PC-9 (cell line): ENCODE measurements at regions not wholly inside any gene's neighbourhood (a gene's known extent, or its start where the extent isn't known, plus 50 kb on each side); places are given as distances from the start of the nearest gene placed in this dataset.

Experiments used
- BruUV-seq: library from RNA; stranded (reverse); fragments of 400-500 nt; replicated peaks from 2 replicates; lab custom pipeline; 2021; lab: Mats Ljungman, UMichigan
- CTCF ChIA-PET: fragments of 300-600 bp; sonication (Branson Sonifier 250); formaldehyde crosslinking; loops from one replicate; lab custom pipeline; 2022; ENCODE audit warnings: antibody characterized with exemption; lab: Charles Lee
- POLR2A ChIA-PET: fragments of 300-600 bp; sonication (Branson Sonifier 250); formaldehyde crosslinking; loops from one replicate; lab custom pipeline; 2022; ENCODE audit warnings: antibody characterized with exemption; ENCODE audit not compliant: unreplicated experiment; lab: Charles Lee
- DNase-seq, 2 experiments: peaks; one replicate each; pipeline versions ENCODE4 v3.0.0 to v3.0.0-alpha.2; 2015 to 2022; ENCODE audit warnings: mixed read lengths in 1 of 2
- H2AFZ ChIP-seq: fragments of 200-600 bp; sonication (generic); 2 replicates; pipeline ENCODE4 v1.8.1; 2017; ENCODE audit warnings: antibody characterized with exemption
- H3F3A ChIP-seq: fragments of 200-600 bp; sonication (generic); 2 replicates; pipeline ENCODE4 v1.8.1; 2017; ENCODE audit warnings: antibody characterized with exemption, mild to moderate bottlenecking, low read depth; ENCODE audit not compliant: insufficient read depth
- H3K27ac ChIP-seq: fragments of 200-600 bp; sonication (generic); 2 replicates; pipeline ENCODE4 v1.6.1; 2016; ENCODE audit warnings: mixed run types
- H3K27me3 ChIP-seq: fragments of 200-600 bp; sonication (generic); 2 replicates; pipeline ENCODE4 v1.6.1; 2016; ENCODE audit warnings: low read depth, mixed run types; ENCODE audit not compliant: insufficient read depth
- H3K36me3 ChIP-seq: fragments of 200-600 bp; sonication (generic); 2 replicates; pipeline ENCODE4 v1.6.1; 2016; ENCODE audit warnings: low read depth, mixed run types
- H3K4me1 ChIP-seq: fragments of 200-600 bp; sonication (generic); replicated peaks from 2 replicates; pipeline ENCODE4 v1.6.1; 2016; ENCODE audit warnings: mixed run types; ENCODE audit not compliant: insufficient read depth
- H3K4me2 ChIP-seq: fragments of 200-600 bp; sonication (generic); 2 replicates; pipeline ENCODE4 v1.6.1; 2017; ENCODE audit warnings: mixed run types
- H3K4me3 ChIP-seq: fragments of 200-600 bp; sonication (generic); 2 replicates; pipeline ENCODE4 v1.6.1; 2016; ENCODE audit warnings: mixed run types
- H3K79me2 ChIP-seq: fragments of 200-600 bp; sonication (generic); 2 replicates; pipeline ENCODE4 v1.6.1; 2017; ENCODE audit warnings: low read depth, mixed run types
- H3K9me2 ChIP-seq: fragments of 200-600 bp; sonication (generic); 2 replicates; pipeline ENCODE4 v1.8.1; 2017; ENCODE audit warnings: mild to moderate bottlenecking; ENCODE audit not compliant: insufficient read depth
- H3K9me3 ChIP-seq: fragments of 200-600 bp; sonication (generic); 2 replicates; pipeline ENCODE4 v1.8.1; 2016; ENCODE audit warnings: low read depth; ENCODE audit not compliant: insufficient read depth
- H4K20me1 ChIP-seq: fragments of 200-600 bp; sonication (generic); 2 replicates; pipeline ENCODE4 v1.8.1; 2017; ENCODE audit not compliant: insufficient read depth
- EZH2 ChIP-seq: fragments of 200-600 bp; sonication (generic); IDR thresholded peaks from 2 replicates; pipeline ENCODE4 v1.8.0; 2017; ENCODE audit warnings: antibody characterized with exemption, low read depth
- intact Hi-C: fragments of 100-400 bp; cut with micrococcal nuclease; formaldehyde crosslinking; loops from one replicate; pipeline ENCODE4 v1.10.0; 2022; ENCODE audit not compliant: unreplicated experiment
- TF ChIP-seq, protein P1 (sequence below): fragments of 200-600 bp; sonication (generic); conservative IDR thresholded peaks from 2 replicates; pipeline ENCODE4 v1.6.1; 2017; ENCODE audit warnings: mixed run types, antibody characterized with exemption, mild to moderate bottlenecking, moderate library complexity

DNA sequence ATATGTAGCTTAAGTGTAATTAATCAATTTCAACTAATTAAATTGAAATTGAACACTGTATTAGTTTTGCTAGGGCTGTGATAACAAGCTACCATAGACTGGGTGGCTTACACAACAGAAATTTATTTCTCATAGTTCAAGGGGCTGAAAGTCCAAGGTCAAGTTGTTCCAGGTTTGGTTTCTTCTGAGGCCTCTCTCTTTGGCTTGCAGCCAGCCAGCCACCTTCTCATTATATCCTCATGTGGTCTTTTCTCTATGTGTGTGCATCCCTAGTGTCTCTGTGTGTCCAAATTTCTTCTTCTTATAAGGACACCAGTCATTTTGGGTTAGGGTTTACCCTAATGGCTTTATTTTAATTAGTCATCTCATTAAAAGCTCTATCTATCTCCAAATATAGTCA lies 611.7 kb downstream of the UTRN start:
- peak overlapping the region; percentile 69 for H3K4me2 ChIP-seq
- BruUV-seq = no TSS peak
- ChIA-PET CTCF (interaction anchor here (0.6 kb wide), 2 partner anchors 32 to 140 kb away, joined by 3 to 6 read pairs; no protein-coding TSS in a partner anchor), POLR2A (interaction anchor here (0.6 to 0.7 kb wide), 2 partner anchors 24 to 41 kb away, joined by 3 read pairs; no protein-coding TSS in a partner anchor)
- peak overlapping the region; percentile 96 for H3K27ac ChIP-seq
- peaks cover 42% of the 10 kb centered on the region for H3K4me1 ChIP-seq
- H3K36me3 ChIP-seq = 0 out of 2 replicates have a peak, but pooled peaks cover 9% of the 10 kb centered on the region
- no peaks in the 10 kb centered on the region for H4K20me1 ChIP-seq
- H3K4me3 ChIP-seq = peak overlapping the region; percentile 20; the same call in 1 of the 2 replicates
- intact Hi-C loops = loop anchor here (1.0 kb wide), 1 partner anchor 12 kb away; no protein-coding TSS in a partner anchor
- H3K9me2 ChIP-seq = no peaks in the 10 kb centered on the region
- TF ChIP-seq, protein P1, sequence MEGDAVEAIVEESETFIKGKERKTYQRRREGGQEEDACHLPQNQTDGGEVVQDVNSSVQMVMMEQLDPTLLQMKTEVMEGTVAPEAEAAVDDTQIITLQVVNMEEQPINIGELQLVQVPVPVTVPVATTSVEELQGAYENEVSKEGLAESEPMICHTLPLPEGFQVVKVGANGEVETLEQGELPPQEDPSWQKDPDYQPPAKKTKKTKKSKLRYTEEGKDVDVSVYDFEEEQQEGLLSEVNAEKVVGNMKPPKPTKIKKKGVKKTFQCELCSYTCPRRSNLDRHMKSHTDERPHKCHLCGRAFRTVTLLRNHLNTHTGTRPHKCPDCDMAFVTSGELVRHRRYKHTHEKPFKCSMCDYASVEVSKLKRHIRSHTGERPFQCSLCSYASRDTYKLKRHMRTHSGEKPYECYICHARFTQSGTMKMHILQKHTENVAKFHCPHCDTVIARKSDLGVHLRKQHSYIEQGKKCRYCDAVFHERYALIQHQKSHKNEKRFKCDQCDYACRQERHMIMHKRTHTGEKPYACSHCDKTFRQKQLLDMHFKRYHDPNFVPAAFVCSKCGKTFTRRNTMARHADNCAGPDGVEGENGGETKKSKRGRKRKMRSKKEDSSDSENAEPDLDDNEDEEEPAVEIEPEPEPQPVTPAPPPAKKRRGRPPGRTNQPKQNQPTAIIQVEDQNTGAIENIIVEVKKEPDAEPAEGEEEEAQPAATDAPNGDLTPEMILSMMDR = no peak
- no peak for TF ChIP-seq EZH2
- H2AFZ ChIP-seq = peak overlapping the region; percentile 67
- no peak for DNase-seq
- no peaks in the 10 kb centered on the region for H3K79me2 ChIP-seq
- no peaks in the 10 kb centered on the region for H3K27me3 ChIP-seq
- H3K9me3 ChIP-seq = peaks cover 8% of the 10 kb centered on the region
- peaks cover 40% of the 10 kb centered on the region for H3F3A ChIP-seq

DNA sequence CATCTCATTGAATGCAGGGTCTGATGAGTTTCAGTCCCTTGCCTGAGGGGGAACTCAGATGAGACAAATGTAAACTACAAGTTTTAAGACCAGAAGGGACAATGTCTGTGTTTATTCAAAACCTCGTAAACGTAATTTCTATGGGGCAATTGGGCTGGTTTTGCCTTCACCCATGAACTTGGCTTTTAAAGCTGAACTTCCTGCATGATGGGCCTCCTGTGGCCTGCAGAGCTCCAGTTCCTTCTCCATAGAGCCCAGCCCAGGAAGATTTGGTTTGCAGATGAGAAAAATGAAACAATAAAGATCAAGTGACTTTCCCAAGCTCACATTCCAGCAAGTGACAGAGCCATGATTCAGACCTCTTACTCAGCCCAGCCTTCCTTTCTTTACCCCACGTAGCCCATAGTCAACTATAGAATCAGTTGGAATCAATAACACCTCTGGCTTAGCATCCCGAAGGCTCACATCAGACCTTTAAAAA lies 612.3 kb downstream of the UTRN start:
- Histone ChIP-seq H3K4me3 (peak overlapping the region; percentile 27; the same call in 1 of the 2 replicates), H3K4me2 (peak overlapping the region; percentile 69), H3K27me3 (no peaks in the 10 kb centered on the region), H3K27ac (peak overlapping the region; percentile 96), H3K4me1 (peaks cover 42% of the 10 kb centered on the region), H2AFZ (peak overlapping the region; percentile 67), H3F3A (peaks cover 40% of the 10 kb centered on the region), H3K36me3 (0 out of 2 replicates have a peak, but pooled peaks cover 9% of the 10 kb centered on the region), H3K9me3 (peaks cover 11% of the 10 kb centered on the region), H3K79me2 (no peaks in the 10 kb centered on the region), H3K9me2 (no peaks in the 10 kb centered on the region), H4K20me1 (no peaks in the 10 kb centered on the region)
- no peak for TF ChIP-seq EZH2
- TF ChIP-seq, protein P1 = no peak
- POLR2A ChIA-PET = interaction anchor here (0.5 to 0.7 kb wide), 3 partner anchors 23 to 42 kb away, joined by 3 read pairs; no protein-coding TSS in a partner anchor
- BruUV-seq = TSS peak; percentile 59
- peak; percentile 61 to 95 for DNase-seq
- intact Hi-C loops = loop anchor here (1.0 kb wide), 1 partner anchor 12 kb away; no protein-coding TSS in a partner anchor
- CTCF ChIA-PET = interaction anchor here (0.6 kb wide), 1 partner anchor 140 kb away, joined by 6 read pairs; no protein-coding TSS in a partner anchor

DNA sequence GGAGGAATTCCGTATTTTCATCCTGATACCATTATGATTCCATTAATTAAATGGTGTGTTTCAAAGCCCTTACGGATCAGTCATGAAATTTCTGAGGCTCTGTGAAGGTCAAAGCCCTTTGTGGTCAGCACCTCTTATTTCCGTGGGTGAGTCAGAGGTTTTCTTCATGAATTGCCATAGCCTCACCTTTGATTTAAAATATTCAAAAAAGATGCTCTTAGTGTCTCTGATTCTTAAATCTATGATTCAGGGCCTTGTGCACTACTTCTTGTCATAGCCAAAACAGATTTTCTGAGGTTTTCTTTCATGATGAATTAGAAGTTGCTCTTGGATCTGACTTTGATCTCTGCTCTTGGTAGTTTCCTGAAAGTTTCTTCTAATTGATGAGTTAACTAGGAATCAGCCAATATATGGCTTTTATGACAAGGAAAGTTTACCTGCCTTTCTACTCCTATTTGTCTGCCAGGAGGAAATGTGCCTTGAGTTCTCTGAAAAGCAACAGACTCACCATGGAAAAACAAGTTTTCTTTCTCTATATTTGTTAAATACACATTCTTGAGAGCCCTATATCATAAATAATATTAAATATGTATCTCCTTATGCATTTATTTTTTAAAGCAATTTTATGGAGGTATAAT lies 613.0 kb downstream of the UTRN start:
- Histone ChIP-seq H3K27ac (peak overlapping the region; percentile 96), H3K9me3 (peaks cover 14% of the 10 kb centered on the region), H3K27me3 (no peaks in the 10 kb centered on the region), H2AFZ (no peak overlapping the region; the same call in 1 of the 2 replicates), H3K4me3 (peak overlapping the region; percentile 27; the same call in 1 of the 2 replicates), H3K4me2 (peak overlapping the region; percentile 69), H3K4me1 (peaks cover 42% of the 10 kb centered on the region), H3K36me3 (0 out of 2 replicates have a peak, but pooled peaks cover 9% of the 10 kb centered on the region), H3F3A (peaks cover 40% of the 10 kb centered on the region), H4K20me1 (no peaks in the 10 kb centered on the region), H3K79me2 (no peaks in the 10 kb centered on the region), H3K9me2 (no peaks in the 10 kb centered on the region)
- intact Hi-C loops = no loop called here
- BruUV-seq = TSS peak; percentile 82
- TF ChIP-seq, protein P1 = no peak
- ChIA-PET POLR2A (interaction anchor here (0.5 kb wide), 1 partner anchor 42 kb away, joined by 3 read pairs; no protein-coding TSS in a partner anchor), CTCF (no interaction called here)
- peak; percentile 26 to 84 for DNase-seq
